BJ (cell line): ENCODE measurements at regions not wholly inside any gene's neighbourhood (a gene's known extent, or its start where the extent isn't known, plus 50 kb on each side); places are given as distances from the start of the nearest gene placed in this dataset.

Experiments used
- CTCF ChIA-PET: fragments of 350-600 bp; formaldehyde crosslinking; extraction: SDS; loops from one replicate; lab custom pipeline; 2021; ENCODE audit warnings: antibody characterized with exemption, inconsistent platforms; lab: Yijun Ruan, JAX
- POLR2A ChIA-PET: fragments of 300-600 bp; sonication (Branson Sonifier 250); formaldehyde crosslinking; extraction: SDS; loops from one replicate; lab custom pipeline; 2021; ENCODE audit warnings: antibody characterized with exemption; lab: Charles Lee
- DNase-seq: peaks from one replicate; pipeline ENCODE4 v3.0.0-alpha.2; 2011; ENCODE audit warnings: low read depth
- H3K27me3 ChIP-seq: 2 replicates; pipeline ENCODE4 v1.6.0; 2011; ENCODE audit warnings: low read length; ENCODE audit not compliant: control insufficient read depth, insufficient read depth
- H3K36me3 ChIP-seq: 2 replicates; pipeline ENCODE4 v1.5.1; 2011; ENCODE audit warnings: low read length; ENCODE audit not compliant: control insufficient read depth, insufficient read depth
- H3K4me3 ChIP-seq: 2 replicates; pipeline ENCODE4 v1.5.1; 2011; ENCODE audit warnings: low read depth, mild to moderate bottlenecking, control low read depth, low read length
- CTCF ChIP-seq: IDR thresholded peaks from 2 replicates; pipeline ENCODE4 v1.5.1; 2011; ENCODE audit warnings: low read depth, mild to moderate bottlenecking, control low read depth, inconsistent platforms, low read length, moderate library complexity; ENCODE audit not compliant: insufficient read depth

- ChIA-PET POLR2A (no interaction called here), CTCF (interaction anchor here (0.6 kb wide), 1 partner anchor 14 kb away, joined by 3 read pairs; no protein-coding TSS in a partner anchor)
These were observed 136.5 kb upstream of the CDH20 start for GRCh38 chr18:61196750-61197149.

GRCh38 chr18:61198486-61198885 lies 134.7 kb upstream of the CDH20 start:
- no peak for TF ChIP-seq CTCF
- ChIA-PET POLR2A (no interaction called here), CTCF (no interaction called here)
- H3K36me3 ChIP-seq = no peaks in the 10 kb centered on the region
- no peak for DNase-seq
- H3K27me3 ChIP-seq = no peaks in the 10 kb centered on the region
- no peak overlapping the region for H3K4me3 ChIP-seq

More at GRCh38 chr18:61196750-61197149, 136.5 kb upstream of the CDH20 start:
- no peaks in the 10 kb centered on the region for H3K27me3 ChIP-seq
- no peak for DNase-seq
- TF ChIP-seq CTCF = no peak
- no peak overlapping the region for H3K4me3 ChIP-seq
- H3K36me3 ChIP-seq = no peaks in the 10 kb centered on the region

- no peak for TF ChIP-seq CTCF
- no peaks in the 10 kb centered on the region for H3K36me3 ChIP-seq
- DNase-seq = no peak
- no peak overlapping the region for H3K4me3 ChIP-seq
- ChIA-PET CTCF (no interaction called here), POLR2A (no interaction called here)
- no peaks in the 10 kb centered on the region for H3K27me3 ChIP-seq
These were observed 133.9 kb upstream of the CDH20 start for GRCh38 chr18:61199171-61199848.

- no peaks in the 10 kb centered on the region for H3K36me3 ChIP-seq
- H3K27me3 ChIP-seq = no peaks in the 10 kb centered on the region
- DNase-seq = no peak
- ChIA-PET CTCF (no interaction called here), POLR2A (no interaction called here)
- no peak overlapping the region for H3K4me3 ChIP-seq
- TF ChIP-seq CTCF = no peak
These were observed 131.7 kb upstream of the CDH20 start for GRCh38 chr18:61201511-61201910.

- no peak for TF ChIP-seq CTCF
- POLR2A ChIA-PET = no interaction called here
- Histone ChIP-seq H3K4me3 (no peak overlapping the region), H3K27me3 (no peaks in the 10 kb centered on the region), H3K36me3 (no peaks in the 10 kb centered on the region)
- CTCF ChIA-PET = no interaction called here
- no peak for DNase-seq
These were observed 130.1 kb upstream of the CDH20 start for GRCh38 chr18:61203151-61203550.
